WTC11 (cell line): ENCODE measurements at regions not wholly inside any gene's neighbourhood (a gene's known extent, or its start where the extent isn't known, plus 50 kb on each side); places are given as distances from the start of the nearest gene placed in this dataset.

Experiments
- CREB1 ChIP-seq: sonication (generic); formaldehyde crosslinking; IDR thresholded peaks from 2 replicates; pipeline ENCODE4 v1.8.0; 2023; ENCODE audit warnings: mild to moderate bottlenecking, missing genetic modification reagents
- CTCF ChIP-seq: fragments of 200-600 bp; IDR thresholded peaks from 2 replicates; pipeline ENCODE4 v1.8.0; 2022; ENCODE audit warnings: antibody characterized with exemption
- E2F1 ChIP-seq: sonication (generic); formaldehyde crosslinking; IDR thresholded peaks from 2 replicates; pipeline ENCODE4 v1.8.0; 2022; ENCODE audit warnings: mild to moderate bottlenecking, missing genetic modification reagents
- ELF4 ChIP-seq: sonication (generic); formaldehyde crosslinking; IDR thresholded peaks from 2 replicates; pipeline ENCODE4 v1.8.1; 2022; ENCODE audit warnings: low read depth, mild to moderate bottlenecking, moderate library complexity, missing genetic modification reagents

- TF ChIP-seq ELF4 (CRISPR knock-in tag) (no peak), CREB1 (CRISPR knock-in tag) (no peak), CTCF (no peak), E2F1 (CRISPR knock-in tag) (no peak)
Observed at GRCh38 chr11:70771099-70771885, 373.0 kb downstream of the CTTN start.
